HG03520 (cell line): ENCODE measurements at regions not wholly inside any gene's neighbourhood (a gene's known extent, or its start where the extent isn't known, plus 50 kb on each side); places are given as distances from the start of the nearest gene placed in this dataset.

Experiments
- ATAC-seq: cut with Tn5 transposase; IDR thresholded peaks from one replicate; pipeline ENCODE4 v1.9.1; 2021; ENCODE audit warnings: mild to moderate bottlenecking, moderate library complexity; ENCODE audit not compliant: unreplicated experiment

- ATAC-seq: no peak
Observed at GRCh38 chr10:62887642-62888041, 71.5 kb upstream of the EGR2 start.

DNA sequence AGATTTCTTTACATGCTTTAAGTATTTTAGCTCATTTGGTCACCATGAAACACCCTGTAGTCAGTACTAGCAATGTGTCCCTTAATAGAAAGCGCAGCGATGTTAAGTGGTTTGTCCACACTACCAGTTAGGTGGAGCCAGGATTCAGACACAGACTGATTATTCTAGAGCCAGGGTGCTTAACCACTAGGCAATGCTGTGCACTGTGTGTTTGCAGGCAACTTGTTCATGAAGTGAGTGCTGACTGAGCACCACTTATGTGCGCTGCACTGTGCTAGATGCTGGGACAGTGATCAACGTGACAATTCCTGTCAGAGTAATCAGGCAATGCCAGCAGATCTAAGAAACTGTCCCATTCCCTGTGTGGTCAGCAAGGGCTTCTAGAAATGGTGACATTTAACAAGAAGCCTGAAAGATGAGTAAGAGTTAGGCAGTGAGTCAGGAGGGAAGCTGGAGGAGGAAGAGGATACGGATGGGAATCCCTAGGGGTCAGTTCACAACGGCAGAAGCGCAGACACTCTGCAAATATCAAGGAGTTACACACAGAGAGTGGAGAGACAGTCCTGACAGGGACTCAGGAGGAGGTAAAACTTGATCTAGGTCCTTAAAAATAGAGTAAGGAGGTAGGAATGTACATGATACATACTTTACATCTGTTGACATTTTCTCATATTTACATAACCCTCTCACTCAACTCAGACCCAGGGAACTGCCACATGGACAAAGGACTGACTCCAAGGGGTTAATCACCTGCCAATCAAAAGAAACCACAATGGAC, 69.7 kb upstream of the EGR2 start:
- ATAC-seq: no peak

DNA sequence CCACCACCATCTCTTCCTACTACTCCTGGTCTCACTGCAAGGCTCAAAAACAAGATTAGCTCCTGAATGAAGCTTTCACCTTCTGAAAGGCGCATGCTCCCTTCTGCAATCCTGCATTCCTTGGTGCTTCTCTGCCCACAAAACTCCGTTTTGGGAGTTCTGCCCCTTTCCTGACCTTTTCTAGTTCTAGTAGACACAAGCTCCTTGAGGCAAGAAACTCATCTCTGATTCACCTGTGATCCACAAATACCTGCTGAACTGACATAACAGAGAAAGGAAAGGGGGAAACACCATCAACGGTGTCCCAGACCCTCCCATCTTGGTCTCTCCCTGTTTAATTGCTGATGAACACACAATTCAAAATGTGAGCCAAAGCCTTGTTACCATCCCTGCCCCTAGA, 64.0 kb upstream of the EGR2 start:
- no peak for ATAC-seq

DNA sequence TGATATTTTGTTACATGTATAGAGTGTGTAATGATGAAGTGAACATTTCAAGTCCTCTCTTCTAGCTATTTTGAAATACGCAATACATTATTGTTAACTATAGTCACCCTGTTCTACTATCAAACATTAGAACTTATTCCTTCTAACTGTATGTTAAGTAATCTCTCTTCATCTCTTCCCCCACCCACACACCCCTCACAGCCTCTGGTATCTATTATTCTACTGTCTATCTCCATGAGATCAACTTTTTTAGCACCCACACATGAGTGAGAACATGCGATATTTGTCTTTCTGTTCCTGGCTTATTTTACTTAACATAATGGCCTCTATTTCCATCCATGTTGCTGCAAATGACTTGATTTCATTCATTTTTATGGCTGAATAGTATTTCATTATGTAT, 57.7 kb upstream of the EGR2 start:
- ATAC-seq: no peak

DNA sequence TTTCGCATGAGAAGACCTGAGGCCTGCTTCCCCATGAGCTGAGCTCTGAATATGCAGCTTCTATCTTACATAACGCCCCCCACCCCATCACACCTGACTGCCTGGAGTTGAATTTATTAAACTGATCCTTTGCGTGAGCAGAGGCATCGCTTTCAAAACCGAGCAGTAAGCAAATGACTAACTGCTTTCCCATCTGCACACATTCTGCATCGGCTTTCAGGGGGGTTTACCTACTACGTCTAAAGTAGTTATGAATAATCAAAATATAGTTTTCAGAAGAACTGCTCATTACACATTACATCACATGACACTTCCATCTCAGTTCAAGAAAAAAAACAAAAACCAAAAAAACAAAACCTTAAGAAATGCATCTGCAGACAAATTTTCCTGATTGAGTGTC, 54.7 kb upstream of the EGR2 start:
- peak; percentile 88 for ATAC-seq

DNA sequence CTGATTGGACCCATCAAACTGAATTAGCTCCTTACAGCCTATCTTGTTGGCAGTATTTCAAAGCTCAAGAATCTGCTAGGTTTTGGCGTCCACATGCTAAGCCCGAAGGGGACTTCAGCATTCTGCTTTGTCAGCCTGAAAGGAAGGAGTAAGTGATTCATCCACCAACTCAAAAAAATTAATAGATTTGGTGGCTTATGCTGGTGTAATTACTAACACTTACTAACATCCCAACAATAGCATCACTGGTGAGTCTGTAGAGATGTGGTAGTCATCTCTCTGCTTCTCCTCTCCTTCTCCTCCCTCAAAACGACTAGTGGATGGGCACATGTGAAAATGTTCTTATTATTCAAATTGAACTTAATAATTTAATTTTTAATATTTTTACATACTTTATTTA, 53.8 kb upstream of the EGR2 start:
- ATAC-seq: no peak

- no peak for ATAC-seq
Observed at GRCh38 chr10:62866941-62867340, 50.8 kb upstream of the EGR2 start.

DNA sequence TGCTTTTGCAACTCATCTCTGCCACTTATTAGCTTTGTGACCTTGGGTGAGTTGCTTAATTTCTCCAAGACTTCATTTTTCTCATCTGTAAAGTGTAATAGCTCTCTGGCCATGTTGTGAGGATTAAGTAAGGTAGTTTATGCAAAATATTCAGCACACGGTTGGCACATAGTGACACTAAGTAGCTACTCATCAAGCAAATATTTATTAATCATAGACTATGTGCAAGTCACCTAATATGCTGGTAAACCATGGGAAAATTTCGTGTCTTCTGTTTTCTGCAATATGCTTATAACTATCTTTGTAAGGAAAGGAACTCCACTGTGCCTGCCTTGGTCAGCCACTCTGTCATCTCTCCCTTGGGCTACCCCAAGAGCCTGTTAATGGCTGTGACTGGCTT, 50.3 kb upstream of the EGR2 start:
- ATAC-seq: no peak
